ENCODE measurements at regions not wholly inside any gene's neighbourhood (a gene's known extent, or its start where the extent isn't known, plus 50 kb on each side); places are given as distances from the start of the nearest gene placed in this dataset.

GRCh38 chr2:180161415-180161814 is 154.3 kb upstream of the CWC22 start:
- Mint-ChIP-seq H3K4me1 (ENCODE audit: insufficient read depth, unreplicated experiment) (no peaks in the 10 kb centered on the region), H3K9me3 (ENCODE audit: unreplicated experiment) (peaks cover 8% of the 10 kb centered on the region), H3K4me3 (ENCODE audit: unreplicated experiment) (no peak overlapping the region), H3K27ac (ENCODE audit: low read depth, unreplicated experiment) (no peak overlapping the region), H3K36me3 (ENCODE audit: insufficient read depth, unreplicated experiment) (no peaks in the 10 kb centered on the region), H3K27me3 (ENCODE audit: insufficient read depth, unreplicated experiment) (no peaks in the 10 kb centered on the region)
- BruUV-seq (replicated peaks) = no TSS peak
- CTCF ChIA-PET = no interaction called here
- POLR2A ChIA-PET = no interaction called here
- intact Hi-C loops (cut with micrococcal nuclease) = no loop called here
- no peak for DNase-seq (ENCODE audit: unreplicated experiment)
- TF ChIP-seq, protein P1, sequence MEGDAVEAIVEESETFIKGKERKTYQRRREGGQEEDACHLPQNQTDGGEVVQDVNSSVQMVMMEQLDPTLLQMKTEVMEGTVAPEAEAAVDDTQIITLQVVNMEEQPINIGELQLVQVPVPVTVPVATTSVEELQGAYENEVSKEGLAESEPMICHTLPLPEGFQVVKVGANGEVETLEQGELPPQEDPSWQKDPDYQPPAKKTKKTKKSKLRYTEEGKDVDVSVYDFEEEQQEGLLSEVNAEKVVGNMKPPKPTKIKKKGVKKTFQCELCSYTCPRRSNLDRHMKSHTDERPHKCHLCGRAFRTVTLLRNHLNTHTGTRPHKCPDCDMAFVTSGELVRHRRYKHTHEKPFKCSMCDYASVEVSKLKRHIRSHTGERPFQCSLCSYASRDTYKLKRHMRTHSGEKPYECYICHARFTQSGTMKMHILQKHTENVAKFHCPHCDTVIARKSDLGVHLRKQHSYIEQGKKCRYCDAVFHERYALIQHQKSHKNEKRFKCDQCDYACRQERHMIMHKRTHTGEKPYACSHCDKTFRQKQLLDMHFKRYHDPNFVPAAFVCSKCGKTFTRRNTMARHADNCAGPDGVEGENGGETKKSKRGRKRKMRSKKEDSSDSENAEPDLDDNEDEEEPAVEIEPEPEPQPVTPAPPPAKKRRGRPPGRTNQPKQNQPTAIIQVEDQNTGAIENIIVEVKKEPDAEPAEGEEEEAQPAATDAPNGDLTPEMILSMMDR (IDR thresholded peaks at IDR 0.05; ENCODE audit: unreplicated experiment) = no peak

DNA sequence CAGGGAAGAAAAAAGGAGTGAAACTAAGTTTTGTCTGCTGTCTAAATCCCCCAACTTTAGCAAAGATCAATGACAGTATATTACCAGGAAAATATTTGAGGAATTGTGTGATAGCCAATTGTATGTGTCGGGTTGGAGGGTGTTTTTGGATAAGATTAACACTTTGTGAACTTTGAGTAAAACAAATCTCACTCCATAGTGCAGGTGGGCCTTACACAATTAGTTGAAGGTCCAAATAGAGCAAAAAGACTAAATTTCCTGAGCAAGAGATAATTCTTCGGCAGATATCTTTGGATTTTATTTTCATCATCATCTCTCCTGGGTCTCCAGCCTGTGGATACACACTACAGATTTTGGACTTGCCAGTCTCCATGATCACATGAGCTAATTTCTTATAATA is 152.8 kb upstream of the CWC22 start:
- ChIA-PET CTCF (interaction anchor here (0.6 kb wide), 1 partner anchor 1935 kb away, joined by 3 read pairs; no protein-coding TSS in a partner anchor), POLR2A (no interaction called here)
- DNase-seq (ENCODE audit: unreplicated experiment) = no peak
- intact Hi-C loops (cut with micrococcal nuclease) = no loop called here
- Mint-ChIP-seq H3K4me3 (ENCODE audit: unreplicated experiment) (no peak overlapping the region), H3K27me3 (ENCODE audit: insufficient read depth, unreplicated experiment) (no peaks in the 10 kb centered on the region), H3K27ac (ENCODE audit: low read depth, unreplicated experiment) (no peak overlapping the region), H3K4me1 (ENCODE audit: insufficient read depth, unreplicated experiment) (no peaks in the 10 kb centered on the region), H3K9me3 (ENCODE audit: unreplicated experiment) (no peaks in the 10 kb centered on the region), H3K36me3 (ENCODE audit: insufficient read depth, unreplicated experiment) (no peaks in the 10 kb centered on the region)
- BruUV-seq (replicated peaks) = no TSS peak
- TF ChIP-seq, protein P1 (IDR thresholded peaks at IDR 0.05; ENCODE audit: unreplicated experiment) = no peak

GRCh38 chr2:180158961-180159360 is 151.9 kb upstream of the CWC22 start:
- Mint-ChIP-seq H3K27ac (ENCODE audit: low read depth, unreplicated experiment) (no peak overlapping the region), H3K4me1 (ENCODE audit: insufficient read depth, unreplicated experiment) (no peaks in the 10 kb centered on the region), H3K27me3 (ENCODE audit: insufficient read depth, unreplicated experiment) (no peaks in the 10 kb centered on the region), H3K36me3 (ENCODE audit: insufficient read depth, unreplicated experiment) (no peaks in the 10 kb centered on the region), H3K9me3 (ENCODE audit: unreplicated experiment) (no peaks in the 10 kb centered on the region), H3K4me3 (ENCODE audit: unreplicated experiment) (no peak overlapping the region)
- intact Hi-C loops (cut with micrococcal nuclease) = no loop called here
- BruUV-seq (replicated peaks) = no TSS peak
- ChIA-PET CTCF (no interaction called here), POLR2A (no interaction called here)
- no peak for DNase-seq (ENCODE audit: unreplicated experiment)
- TF ChIP-seq, protein P1 (IDR thresholded peaks at IDR 0.05; ENCODE audit: unreplicated experiment) = no peak

GRCh38 chr2:180156651-180157050 is 149.6 kb upstream of the CWC22 start:
- Mint-ChIP-seq H3K27me3 (ENCODE audit: insufficient read depth, unreplicated experiment) (no peaks in the 10 kb centered on the region), H3K4me1 (ENCODE audit: insufficient read depth, unreplicated experiment) (no peaks in the 10 kb centered on the region), H3K27ac (ENCODE audit: low read depth, unreplicated experiment) (no peak overlapping the region), H3K9me3 (ENCODE audit: unreplicated experiment) (no peaks in the 10 kb centered on the region), H3K4me3 (ENCODE audit: unreplicated experiment) (no peak overlapping the region), H3K36me3 (ENCODE audit: insufficient read depth, unreplicated experiment) (no peaks in the 10 kb centered on the region)
- intact Hi-C loops (cut with micrococcal nuclease) = no loop called here
- no TSS peak for BruUV-seq (replicated peaks)
- TF ChIP-seq, protein P1 (IDR thresholded peaks at IDR 0.05; ENCODE audit: unreplicated experiment) = no peak
- POLR2A ChIA-PET = no interaction called here
- CTCF ChIA-PET = no interaction called here
- no peak for DNase-seq (ENCODE audit: unreplicated experiment)
